HepG2 (cell line): ENCODE measurements at regions not wholly inside any gene's neighbourhood (a gene's known extent, or its start where the extent isn't known, plus 50 kb on each side); places are given as distances from the start of the nearest gene placed in this dataset.

Experiments
- ATAC-seq: fragments of 200-7000 bp; cut with Tn5 transposase; 3 replicates; pipeline ENCODE4 v1.9.1; 2020; ENCODE audit warnings: mild to moderate bottlenecking, moderate library complexity
- BruUV-seq: library from RNA; stranded (reverse); fragments of 400-500 nt; replicated peaks from 2 replicates; lab custom pipeline; 2021; lab: Mats Ljungman, UMichigan
- CTCF ChIA-PET: fragments of 300-600 bp; formaldehyde crosslinking; extraction: SDS; loops from one replicate; lab custom pipeline; 2021; ENCODE audit warnings: low total read pairs, inconsistent platforms, low intra/inter-chr PET ratio; lab: Yijun Ruan, JAX
- POLR2A ChIA-PET: fragments of 350-600 bp; sonication (Branson Sonifier 250); formaldehyde crosslinking; loops from one replicate; lab custom pipeline; 2020; ENCODE audit warnings: antibody characterized with exemption, inconsistent platforms; lab: Yijun Ruan, JAX
- DNase-seq: peaks from one replicate; pipeline ENCODE4 v3.0.0-alpha.2; 2015; ENCODE audit warnings: low spot score
- FAIRE-seq: peaks from 3 replicates; lab custom pipeline; 2011; peaks lifted over from hg19 to GRCh38; lab: Jason Lieb, UNC
- H2AFZ ChIP-seq: one replicate; pipeline ENCODE4 v1.6.1; 2011; ENCODE audit warnings: low read length, inconsistent platforms
- H3K27ac ChIP-seq: fragments of 300-600 bp; 3 replicates; pipeline ENCODE4 v1.8.0; 2011; ENCODE audit warnings: mixed run types, mild to moderate bottlenecking, mixed read lengths, low read length, inconsistent platforms; ENCODE audit not compliant: insufficient read depth; ENCODE audit errors: extremely low read length
- H3K27me3 ChIP-seq, 2 experiments: fragments of 200-600 bp in 1 of 2; 2 replicates in 1 of 2; 3 replicates in 1 of 2; pipeline versions ENCODE4 v1.6.0 to v1.8.0; 2011; ENCODE audit warnings: low read length in 2 of 2, mild to moderate bottlenecking in 2 of 2, moderate library complexity in 2 of 2, inconsistent platforms in 1 of 2; ENCODE audit not compliant: insufficient read depth in 2 of 2, control insufficient read depth in 1 of 2
- H3K36me3 ChIP-seq, 2 experiments: fragments of 200-600 bp in 1 of 2; replicated peaks in 1 of 2; 2 replicates in 1 of 2; 3 replicates in 1 of 2; pipeline versions ENCODE4 v1.5.1 to v1.8.0; 2011; ENCODE audit warnings: low read length in 2 of 2, inconsistent platforms in 1 of 2; ENCODE audit not compliant: insufficient read depth in 2 of 2, control insufficient read depth in 1 of 2
- H3K4me1 ChIP-seq: 2 replicates; pipeline ENCODE4 v1.5.1; 2012; ENCODE audit warnings: low read length, inconsistent platforms; ENCODE audit not compliant: insufficient read depth
- H3K4me2 ChIP-seq: 2 replicates; pipeline ENCODE4 v1.6.0; 2011; ENCODE audit warnings: low read depth, low read length, inconsistent platforms
- H3K4me3 ChIP-seq, 3 experiments: fragments of 200-600 bp in 1 of 3; sonication (generic), shearing (Covaris generic) in 1 of 3; replicated peaks in 1 of 3; 2 replicates each; pipeline ENCODE4 v1.5.1; 2011 to 2016; ENCODE audit warnings: low read length in 3 of 3, inconsistent platforms in 2 of 3, low read depth in 2 of 3, mild to moderate bottlenecking in 2 of 3, control low read depth in 1 of 3, mixed read lengths in 1 of 3; ENCODE audit not compliant: insufficient read depth in 1 of 3
- H3K79me2 ChIP-seq: one replicate; pipeline ENCODE4 v1.6.1; 2011; ENCODE audit warnings: low read length, inconsistent platforms; ENCODE audit not compliant: insufficient read depth
- H3K9ac ChIP-seq: 2 replicates; pipeline ENCODE4 v1.6.0; 2011; ENCODE audit warnings: mild to moderate bottlenecking, low read depth, low read length, inconsistent platforms; ENCODE audit not compliant: insufficient read depth
- H3K9me3 ChIP-seq: 2 replicates; pipeline ENCODE4 v1.5.1; 2012; ENCODE audit warnings: mild to moderate bottlenecking, low read length
- H4K20me1 ChIP-seq: 2 replicates; pipeline ENCODE4 v1.6.0; 2011; ENCODE audit warnings: inconsistent platforms, mild to moderate bottlenecking, low read length, moderate library complexity; ENCODE audit not compliant: insufficient read depth
- JUN ChIP-seq: sonication (generic); formaldehyde crosslinking; IDR thresholded peaks from 2 replicates; pipeline ENCODE4 v1.4.0; 2020; ENCODE audit warnings: mild to moderate bottlenecking, missing genetic modification reagents
- MEIS1 ChIP-seq: sonication (generic); formaldehyde crosslinking; IDR thresholded peaks from 2 replicates; pipeline ENCODE4 v1.9.0; 2021; ENCODE audit warnings: mild to moderate bottlenecking, missing genetic modification reagents, moderate library complexity, borderline replicate concordance
- MXD1 ChIP-seq: sonication (generic); formaldehyde crosslinking; IDR thresholded peaks from 2 replicates; pipeline ENCODE4 v1.4.0; 2020; ENCODE audit warnings: mild to moderate bottlenecking, missing genetic modification reagents
- NFE2L2 ChIP-seq: fragments of 150-350 bp; IDR thresholded peaks from 2 replicates; pipeline ENCODE4 v1.6.1; 2014; ENCODE audit warnings: low read length
- NR2F2 ChIP-seq: IDR thresholded peaks from 2 replicates; pipeline ENCODE4 v1.6.1; 2012; ENCODE audit warnings: low read depth, inconsistent platforms, borderline replicate concordance
- PHF21A ChIP-seq: sonication (generic); formaldehyde crosslinking; IDR thresholded peaks from 2 replicates; pipeline ENCODE4 v1.5.0; 2020; ENCODE audit warnings: mild to moderate bottlenecking, missing genetic modification reagents
- PPARG ChIP-seq: conservative IDR thresholded peaks from 2 replicates; pipeline ENCODE4 v1.6.1; 2016; ENCODE audit warnings: missing biosample characterization, missing genetic modification reagents
- TGIF2 ChIP-seq: IDR thresholded peaks from 2 replicates; pipeline ENCODE4 v1.6.1; 2016; ENCODE audit warnings: control low read depth, missing compliant biosample characterization
- THAP9 ChIP-seq: sonication (generic); formaldehyde crosslinking; IDR thresholded peaks from 2 replicates; pipeline ENCODE4; 2020; ENCODE audit warnings: missing genetic modification reagents, mild to moderate bottlenecking, borderline replicate concordance
- ZMYM2 ChIP-seq: sonication (generic); formaldehyde crosslinking; IDR thresholded peaks from 2 replicates; pipeline ENCODE4 v1.8.0; 2022; ENCODE audit warnings: mild to moderate bottlenecking, missing genetic modification reagents
- ZNF552 ChIP-seq: sonication (generic); formaldehyde crosslinking; IDR thresholded peaks from 2 replicates; pipeline ENCODE4 v1.9.0; 2022; ENCODE audit warnings: missing genetic modification reagents, mild to moderate bottlenecking, borderline replicate concordance
- ZNF749 ChIP-seq: sonication (generic); formaldehyde crosslinking; IDR thresholded peaks from 2 replicates; pipeline ENCODE4 v1.8.0; 2022; ENCODE audit warnings: mild to moderate bottlenecking, missing genetic modification reagents, moderate library complexity, borderline replicate concordance
- ZNF839 ChIP-seq: sonication (generic); formaldehyde crosslinking; IDR thresholded peaks from 2 replicates; pipeline ENCODE4 v1.4.0; 2020; ENCODE audit warnings: missing genetic modification reagents, mild to moderate bottlenecking, borderline replicate concordance
- WGBS: methylation state at CpG from one replicate; pipeline ENCODE4 v1.1.6; 2017; ENCODE audit warnings: low lambda C conversion rate; 5-methylcytosine and 5-hydroxymethylcytosine counted together
- in situ Hi-C: cut with HindIII; loops from 2 replicates; pipeline ENCODE4 v1.10.0; 2017; ENCODE audit warnings: low pct_unique_long_range_greater_than_20kb; ENCODE audit not compliant: extremely low pct_ligation_motif_present
- intact Hi-C: fragments of 100-400 bp; cut with micrococcal nuclease; formaldehyde crosslinking; loops from one replicate; pipeline ENCODE4 v1.10.0; 2022; ENCODE audit not compliant: unreplicated experiment
- TF ChIP-seq, protein P1 (sequence below): sonication (generic); formaldehyde crosslinking; IDR thresholded peaks from 2 replicates; pipeline ENCODE4 v1.8.1; 2023; ENCODE audit warnings: missing genetic modification reagents, inconsistent platforms, borderline replicate concordance

GRCh38 chrX:10381193-10381592, 224.4 kb downstream of the CLCN4 start:
- Histone ChIP-seq H3K9ac (no peak overlapping the region), H3K4me1 (no peaks in the 10 kb centered on the region), H4K20me1 (no peaks in the 10 kb centered on the region), H3K4me3 (no peak overlapping the region), H3K36me3 (no peaks in the 10 kb centered on the region), H3K27ac (no peak overlapping the region), H3K9me3 (no peaks in the 10 kb centered on the region; the same call in 1 of the 2 replicates), H3K4me2 (no peak overlapping the region), H3K79me2 (no peaks in the 10 kb centered on the region), H2AFZ (no peak overlapping the region), H3K27me3 (no peaks in the 10 kb centered on the region)
- in situ Hi-C loops = no loop called here
- no TSS peak for BruUV-seq
- TF ChIP-seq ZNF839 (CRISPR knock-in tag) = no peak
- TF ChIP-seq ZNF749 (CRISPR knock-in tag) = no peak
- no peak for TF ChIP-seq MEIS1
- TF ChIP-seq THAP9 (CRISPR knock-in tag) = no peak
- FAIRE-seq = no peak
- intact Hi-C loops = no loop called here
- ATAC-seq = no peak
- 0% methylated on average over 1 of the region's 1 CpG for WGBS
- ChIA-PET CTCF (no interaction called here), POLR2A (no interaction called here)
- DNase-seq = no peak

GRCh38 chrX:10387011-10387410, 230.2 kb downstream of the CLCN4 start:
- intact Hi-C loops = no loop called here
- ChIA-PET CTCF (no interaction called here), POLR2A (no interaction called here)
- ATAC-seq = no peak
- Histone ChIP-seq H4K20me1 (no peaks in the 10 kb centered on the region), H3K4me2 (no peak overlapping the region), H3K79me2 (no peaks in the 10 kb centered on the region), H2AFZ (no peak overlapping the region), H3K27me3 (no peaks in the 10 kb centered on the region), H3K36me3 (no peaks in the 10 kb centered on the region), H3K9me3 (no peaks in the 10 kb centered on the region), H3K4me1 (no peaks in the 10 kb centered on the region), H3K27ac (no peak overlapping the region), H3K9ac (no peak overlapping the region), H3K4me3 (no peak overlapping the region)
- WGBS = 0% methylated on average over 1 of the region's 1 CpG
- FAIRE-seq = no peak
- in situ Hi-C loops = no loop called here
- BruUV-seq = no TSS peak
- no peak for DNase-seq
- TF ChIP-seq NFE2L2 (no peak), PPARG (CRISPR knock-in tag) (no peak), NR2F2 (no peak), ZNF552 (CRISPR knock-in tag) (no peak), PHF21A (CRISPR knock-in tag) (no peak), MXD1 (CRISPR knock-in tag) (no peak), JUN (no peak), TGIF2 (no peak), ZMYM2 (no peak)
- TF ChIP-seq, protein P1, sequence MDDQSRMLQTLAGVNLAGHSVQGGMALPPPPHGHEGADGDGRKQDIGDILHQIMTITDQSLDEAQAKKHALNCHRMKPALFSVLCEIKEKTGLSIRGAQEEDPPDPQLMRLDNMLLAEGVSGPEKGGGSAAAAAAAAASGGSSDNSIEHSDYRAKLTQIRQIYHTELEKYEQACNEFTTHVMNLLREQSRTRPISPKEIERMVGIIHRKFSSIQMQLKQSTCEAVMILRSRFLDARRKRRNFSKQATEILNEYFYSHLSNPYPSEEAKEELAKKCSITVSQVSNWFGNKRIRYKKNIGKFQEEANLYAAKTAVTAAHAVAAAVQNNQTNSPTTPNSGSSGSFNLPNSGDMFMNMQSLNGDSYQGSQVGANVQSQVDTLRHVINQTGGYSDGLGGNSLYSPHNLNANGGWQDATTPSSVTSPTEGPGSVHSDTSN (CRISPR knock-in tag) = no peak
